NCI-H82 treated with DMSO at 0.1 percent for 48 hours (cell line): ENCODE measurements at regions not wholly inside any gene's neighbourhood (a gene's known extent, or its start where the extent isn't known, plus 50 kb on each side); places are given as distances from the start of the nearest gene placed in this dataset.

Experiments used
- DNase-seq: peaks from one replicate; lab custom pipeline; 2025; ENCODE audit not compliant: unreplicated experiment; lab: John Stamatoyannopoulos, UW

GRCh38 chr6:112786801-112787200, 439.7 kb downstream of the RFPL4B start:
- DNase-seq = no peak

- no peak for DNase-seq
Measured at GRCh38 chr6:112787371-112787770, 440.2 kb downstream of the RFPL4B start.

GRCh38 chr6:112795316-112795715, 448.2 kb downstream of the RFPL4B start:
- no peak for DNase-seq

GRCh38 chr6:112796712-112797111, 449.6 kb downstream of the RFPL4B start:
- DNase-seq = no peak

GRCh38 chr6:112799889-112800288, 452.8 kb downstream of the RFPL4B start:
- no peak for DNase-seq

- DNase-seq = no peak
Measured at GRCh38 chr6:112800439-112800838, 453.3 kb downstream of the RFPL4B start.

- DNase-seq = no peak
Measured at GRCh38 chr6:112800916-112801315, 453.8 kb downstream of the RFPL4B start.

- no peak for DNase-seq
Measured at GRCh38 chr6:112801468-112802080, 454.4 kb downstream of the RFPL4B start.

- DNase-seq = no peak
Measured at GRCh38 chr6:112802144-112802543, 455.0 kb downstream of the RFPL4B start.

GRCh38 chr6:112804638-112805330, 457.7 kb downstream of the RFPL4B start:
- no peak for DNase-seq

- DNase-seq = no peak
Measured at GRCh38 chr6:112806163-112806865, 459.2 kb downstream of the RFPL4B start.

- no peak for DNase-seq
Measured at GRCh38 chr6:112821476-112821875, 474.3 kb downstream of the RFPL4B start.

GRCh38 chr6:112822769-112823168, 475.6 kb downstream of the RFPL4B start:
- DNase-seq = no peak

GRCh38 chr6:112827793-112828192, 480.7 kb downstream of the RFPL4B start:
- DNase-seq = no peak

GRCh38 chr6:112831022-112831421, 483.9 kb downstream of the RFPL4B start:
- DNase-seq = no peak

GRCh38 chr6:112833581-112834131, 486.5 kb downstream of the RFPL4B start:
- no peak for DNase-seq

- no peak for DNase-seq
Measured at GRCh38 chr6:112835078-112835477, 487.9 kb downstream of the RFPL4B start.

GRCh38 chr6:112839525-112839961, 492.4 kb downstream of the RFPL4B start:
- DNase-seq = no peak

- no peak for DNase-seq
Measured at GRCh38 chr6:112841553-112842329, 494.6 kb downstream of the RFPL4B start.

GRCh38 chr6:112842330-112842685, 495.2 kb downstream of the RFPL4B start:
- DNase-seq = no peak

GRCh38 chr6:112846681-112847080, 499.6 kb downstream of the RFPL4B start:
- DNase-seq = no peak
